ENCODE measurements at regions not wholly inside any gene's neighbourhood (a gene's known extent, or its start where the extent isn't known, plus 50 kb on each side); places are given as distances from the start of the nearest gene placed in this dataset.

- DNase-seq (ENCODE audit: low read depth, low spot score): no peak
- no TSS peak for BruUV-seq (replicated peaks)
- Histone ChIP-seq H3K9ac (ENCODE audit: low read length) (no peak overlapping the region), H3K9me3 (ENCODE audit: control insufficient read depth in 1 of 2, insufficient read depth in 1 of 2, low read depth in 1 of 2, low read length in 2 of 2) (peaks cover 19% of the 10 kb centered on the region in 2 experiments), H3K36me3 (ENCODE audit: control insufficient read depth in 1 of 2, insufficient read depth in 2 of 2, low read length in 2 of 2) (no peaks in the 10 kb centered on the region), H3K4me1 (ENCODE audit: control insufficient read depth in 1 of 2, insufficient read depth in 2 of 2, low read length in 2 of 2) (no peaks in the 10 kb centered on the region), H3K4me2 (ENCODE audit: low read length) (no peak overlapping the region), H3K79me2 (ENCODE audit: insufficient read depth, low read length) (no peaks in the 10 kb centered on the region), H2AFZ (ENCODE audit: low read depth, low read length, poor library complexity, severe bottlenecking) (no peak overlapping the region), H3K4me3 (replicated peaks in 1 of 2; ENCODE audit: low read depth in 1 of 2, low read length in 2 of 2) (no peak overlapping the region), H3K9me2 (ENCODE audit: insufficient read depth) (no peaks in the 10 kb centered on the region), H3K27me3 (ENCODE audit: insufficient read depth, low read length) (no peaks in the 10 kb centered on the region), H4K20me1 (ENCODE audit: insufficient read depth) (no peaks in the 10 kb centered on the region), H3K27ac (ENCODE audit: low read depth, low read length) (no peak overlapping the region)
- TF ChIP-seq SIN3A (IDR thresholded peaks at IDR 0.05; ENCODE audit: low read depth) (no peak), POLR2AphosphoS5 (IDR thresholded peaks at IDR 0.05; ENCODE audit: low read depth, low read length) (no peak), EGR1 (IDR thresholded peaks at IDR 0.05; ENCODE audit: low read depth) (no peak), FOSL1 (IDR thresholded peaks at IDR 0.05; ENCODE audit: low read depth) (no peak), ZBTB33 (IDR thresholded peaks at IDR 0.05; ENCODE audit: extremely low read depth, insufficient replicate concordance, low read length) (no peak), ZNF274 (IDR thresholded peaks at IDR 0.05; ENCODE audit: low read depth, low read length) (no peak), CTCF (IDR thresholded peaks at IDR 0.05 in 2 of 3, conservative IDR thresholded peaks at IDR 0.05 in 1 of 3; ENCODE audit: borderline replicate concordance in 1 of 3, insufficient read depth in 1 of 3, low read depth in 2 of 3, low read length in 2 of 3) (no peak), TCF7L2 (IDR thresholded peaks at IDR 0.05; ENCODE audit: borderline replicate concordance, extremely low read depth, insufficient read depth, insufficient read length) (no peak), REST (IDR thresholded peaks at IDR 0.05; ENCODE audit: low read depth) (no peak), YY1 (IDR thresholded peaks at IDR 0.05; ENCODE audit: extremely low read depth, insufficient replicate concordance, low read depth, low read length) (no peak), ELF1 (IDR thresholded peaks at IDR 0.05; ENCODE audit: borderline replicate concordance, low read depth) (no peak)
- TF ChIP-seq, protein P1, sequence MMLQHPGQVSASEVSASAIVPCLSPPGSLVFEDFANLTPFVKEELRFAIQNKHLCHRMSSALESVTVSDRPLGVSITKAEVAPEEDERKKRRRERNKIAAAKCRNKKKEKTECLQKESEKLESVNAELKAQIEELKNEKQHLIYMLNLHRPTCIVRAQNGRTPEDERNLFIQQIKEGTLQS (IDR thresholded peaks at IDR 0.05): no peak
- ChIA-PET POLR2A (no interaction called here), CTCF (no interaction called here), RAD21 (ENCODE audit: low non-redundant PET in 1 of 2, low total read pairs in 2 of 2, uncharacterized antibody in 2 of 2, unreplicated experiment in 2 of 2) (no interaction called here)
- ATAC-seq: no peak
- intact Hi-C loops (cut with micrococcal nuclease): no loop called here
These were observed 1097.5 kb upstream of the TMPRSS15 start for GRCh38 chr21:19501115-19501514.

All from HCT116 (cell line).